Heart left ventricle (tissue), 16 donors: ENCODE measurements at regions not wholly inside any gene's neighbourhood (a gene's known extent, or its start where the extent isn't known, plus 50 kb on each side); places are given as distances from the start of the nearest gene placed in this dataset.
A peak's percentile ranks its signal among the peaks of the same experiment; 100 is the strongest.

Experiments
- ATAC-seq, 4 donors: fragments of 200-7000 bp; cut with Tn5 transposase; one replicate each; pipeline ENCODE4 v1.9.1; 2020 to 2022; ENCODE audit warnings: moderate library complexity in 4 of 4, mild to moderate bottlenecking in 3 of 4, moderate number of reproducible peaks in 1 of 4
- DNase-seq, 5 donors: peaks; one replicate each; pipeline ENCODE4 v3.0.0-alpha.2; 2020
- H3K27ac ChIP-seq, 12 donors: fragments of 200-600 bp; sonication (generic) in 4 of 12; one replicate each; pipeline versions ENCODE4 v1.5.0 to v1.8.0; 2016 to 2022; ENCODE audit warnings: mild to moderate bottlenecking in 2 of 12
- H3K27me3 ChIP-seq, 9 donors: fragments of 200-600 bp; sonication (generic) in 2 of 9; one replicate each; pipeline versions ENCODE4 v1.5.1 to v1.8.0; 2016 to 2022; ENCODE audit warnings: mild to moderate bottlenecking in 3 of 9
- H3K36me3 ChIP-seq, 9 donors: fragments of 200-600 bp; sonication (generic) in 2 of 9; one replicate each; pipeline versions ENCODE4 v1.5.0 to v1.8.0; 2018 to 2022; ENCODE audit warnings: mild to moderate bottlenecking in 2 of 9
- H3K4me1 ChIP-seq, 12 donors: fragments of 200-600 bp; sonication (generic) in 4 of 12; one replicate each; pipeline versions ENCODE4 v1.5.0 to v1.8.0; 2016 to 2022; ENCODE audit warnings: mild to moderate bottlenecking in 3 of 12
- H3K4me3 ChIP-seq, 12 donors: fragments of 200-600 bp; sonication (generic) in 4 of 12; one replicate each; pipeline versions ENCODE4 v1.5.0 to v1.8.0; 2017 to 2022; ENCODE audit warnings: mild to moderate bottlenecking in 9 of 12, moderate library complexity in 4 of 12
- H3K9me3 ChIP-seq, 12 donors: fragments of 200-600 bp; sonication (generic) in 4 of 12; one replicate each; pipeline versions ENCODE4 v1.5.0 to v1.8.0; 2016 to 2022; ENCODE audit warnings: mild to moderate bottlenecking in 1 of 12
- POLR2A ChIP-seq, 2 donors: fragments of 450-650 bp; IDR thresholded peaks; one replicate each; pipeline ENCODE4 v1.6.1; 2017; ENCODE audit warnings: antibody characterized with exemption in 2 of 2, mild to moderate bottlenecking in 2 of 2, moderate library complexity in 2 of 2
- WGBS, 4 donors: extraction: QIAGEN DNeasy Blood & Tissue Kit in 2 of 4; methylation state at CpG; one replicate each; pipeline versions ENCODE4 v1.1.5 to v1.1.7; 2013 to 2018; 5-methylcytosine and 5-hydroxymethylcytosine counted together
- intact Hi-C, 10 donors: fragments of 100-400 bp; cut with DNase I; formaldehyde crosslinking; loops; one replicate each; pipeline versions ENCODE4 v1.11.1 to v1.14.2; 2022
- TF ChIP-seq, protein P1 (sequence below), 12 donors: fragments of 200-600 bp; sonication (generic) in 4 of 12; IDR thresholded peaks; one replicate each; pipeline versions ENCODE4 v1.5.0 to v1.8.0; 2018 to 2022; ENCODE audit warnings: antibody characterized with exemption in 12 of 12, mild to moderate bottlenecking in 5 of 12
- donor health status: ischemic (EF 13 %, LVEDD 7.1; RV severe dilation, severe dysfunction).
- donor health status: healthy with polysubstance abuse.
- donor health status: DM: no; HTN: yes; CAD: no.
- donor health status: DM: no; HTN: no; CAD: no.
- donor health status: ischemic (EF 25% LVEDD 6.9; RV normal size, moderate dysfunction).
- donor health status: ischemic (EF 25% LVEDD 5.7; RV mildly dilated, moderate dysfunction).
- donor health status: healthy.
- donor health status: DM: yes; HTN: yes; CAD: no.
- donor health status: ischemic (EF 35%, LVEDD 5.7; RV mildly dilated, moderate dysfunction).
- donor health status: nonischemic (EF 11% LVEDD 7.7; RV severe dilation, severe dysfunction).
- donor health status: DM: yes; HTN: yes; CAD: no.
- donor health status: PGD.
- donor health status: ischemic (EF 29% LVEDD 5.4; RV normal size, mild dysfunction).
- donor health status: nonischemic (EF 23%, LVEDD 6.1; RV moderate dilation, normal function).

DNA sequence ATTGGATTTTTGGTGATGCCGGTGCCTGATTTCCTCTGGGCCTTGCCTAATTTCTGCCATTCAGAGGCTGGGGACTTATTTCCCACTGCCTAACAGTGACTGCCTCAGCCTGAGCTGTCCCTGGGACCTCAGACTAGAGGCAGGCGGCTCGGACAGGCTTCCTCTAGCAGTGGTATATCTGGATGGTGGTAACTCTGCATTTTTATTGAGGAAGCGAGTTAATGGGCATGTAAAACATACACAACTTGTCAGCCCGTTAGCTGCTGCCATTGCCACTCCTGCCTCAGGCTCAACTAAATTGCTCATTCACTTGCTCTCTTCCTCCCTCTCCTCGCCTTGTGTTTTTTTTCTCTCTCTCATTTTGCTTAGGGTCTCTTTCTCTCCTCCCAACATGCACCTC lies 561.6 kb downstream of the BUD13 start:
- TF ChIP-seq POLR2A (IDR thresholded peaks at IDR 0.05) = no peak
- TF ChIP-seq, protein P1, sequence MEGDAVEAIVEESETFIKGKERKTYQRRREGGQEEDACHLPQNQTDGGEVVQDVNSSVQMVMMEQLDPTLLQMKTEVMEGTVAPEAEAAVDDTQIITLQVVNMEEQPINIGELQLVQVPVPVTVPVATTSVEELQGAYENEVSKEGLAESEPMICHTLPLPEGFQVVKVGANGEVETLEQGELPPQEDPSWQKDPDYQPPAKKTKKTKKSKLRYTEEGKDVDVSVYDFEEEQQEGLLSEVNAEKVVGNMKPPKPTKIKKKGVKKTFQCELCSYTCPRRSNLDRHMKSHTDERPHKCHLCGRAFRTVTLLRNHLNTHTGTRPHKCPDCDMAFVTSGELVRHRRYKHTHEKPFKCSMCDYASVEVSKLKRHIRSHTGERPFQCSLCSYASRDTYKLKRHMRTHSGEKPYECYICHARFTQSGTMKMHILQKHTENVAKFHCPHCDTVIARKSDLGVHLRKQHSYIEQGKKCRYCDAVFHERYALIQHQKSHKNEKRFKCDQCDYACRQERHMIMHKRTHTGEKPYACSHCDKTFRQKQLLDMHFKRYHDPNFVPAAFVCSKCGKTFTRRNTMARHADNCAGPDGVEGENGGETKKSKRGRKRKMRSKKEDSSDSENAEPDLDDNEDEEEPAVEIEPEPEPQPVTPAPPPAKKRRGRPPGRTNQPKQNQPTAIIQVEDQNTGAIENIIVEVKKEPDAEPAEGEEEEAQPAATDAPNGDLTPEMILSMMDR (IDR thresholded peaks at IDR 0.05) = no peak
- Histone ChIP-seq H3K9me3 (no peaks in the 10 kb centered on the region), H3K36me3 (no peaks in the 10 kb centered on the region), H3K27me3 (peaks cover 0 to 29% (median 0%) of the 10 kb centered on the region in 9 donors), H3K27ac (no peak overlapping the region), H3K4me3 (no peak overlapping the region), H3K4me1 (no peaks in the 10 kb centered on the region)
- DNase-seq = no peak
- WGBS, 4 donors = 62 to 88% (median 81%) methylated on average over 6 of the region's 6 CpGs
- no peak for ATAC-seq
- intact Hi-C loops = no loop called here

DNA sequence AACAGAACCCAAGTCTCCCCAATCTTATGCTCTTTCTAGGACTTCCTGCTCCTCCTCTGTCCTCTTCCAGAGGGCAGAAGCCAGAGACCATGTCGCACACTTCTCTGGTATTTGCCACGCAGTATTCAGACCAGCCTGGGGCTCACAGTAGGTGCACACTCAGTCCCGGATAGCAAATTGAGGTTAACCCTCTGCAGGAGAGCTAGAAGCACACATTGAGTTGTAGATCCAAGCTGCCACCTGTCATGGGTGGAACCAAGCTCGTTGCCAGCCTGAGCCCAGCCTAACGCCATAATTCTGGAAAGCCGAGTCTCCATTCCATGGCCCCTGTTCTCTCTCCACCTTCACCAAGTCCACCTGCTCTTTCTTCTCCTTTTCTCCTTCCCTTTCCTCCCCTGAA lies 562.1 kb downstream of the BUD13 start:
- 83 to 88% (median 85%) methylated on average over 6 of the region's 6 CpGs for WGBS, 4 donors
- intact Hi-C loops = no loop called here
- peaks cover 0 to 29% (median 0%) of the 10 kb centered on the region in 9 donors for H3K27me3 ChIP-seq
- no peak overlapping the region for H3K4me3 ChIP-seq
- no peak overlapping the region for H3K27ac ChIP-seq
- ATAC-seq (no peak), DNase-seq (no peak)
- no peaks in the 10 kb centered on the region for H3K9me3 ChIP-seq
- H3K36me3 ChIP-seq = no peaks in the 10 kb centered on the region
- no peaks in the 10 kb centered on the region for H3K4me1 ChIP-seq
- TF ChIP-seq POLR2A (IDR thresholded peaks at IDR 0.05) = no peak
- TF ChIP-seq, protein P1 (IDR thresholded peaks at IDR 0.05) = no peak

DNA sequence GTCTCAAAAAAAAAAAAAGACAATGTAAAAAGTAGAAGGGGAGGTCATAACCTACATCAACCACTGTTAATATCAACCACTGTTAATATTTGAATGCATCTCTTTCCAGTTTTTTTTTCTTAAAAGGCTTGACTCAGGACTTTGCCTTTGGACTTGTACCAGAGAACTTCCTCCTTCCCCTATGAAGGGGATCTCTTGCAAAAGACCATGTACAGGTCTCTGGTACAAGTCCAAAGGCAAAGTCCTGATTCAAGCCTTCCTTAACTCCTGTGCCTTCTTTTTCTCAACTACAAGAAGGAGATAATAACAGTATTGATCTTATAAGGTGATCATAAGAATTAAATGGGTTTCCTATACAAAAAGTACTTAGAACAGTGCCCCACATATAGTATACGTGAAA lies 563.5 kb downstream of the BUD13 start:
- H3K4me1 ChIP-seq = no peaks in the 10 kb centered on the region
- WGBS, 4 donors = 80 to 91% (median 89%) methylated on average over 1 of the region's 1 CpG
- ATAC-seq (no peak), DNase-seq (no peak)
- no peak overlapping the region for H3K4me3 ChIP-seq
- no peaks in the 10 kb centered on the region for H3K9me3 ChIP-seq
- H3K36me3 ChIP-seq = no peaks in the 10 kb centered on the region
- intact Hi-C loops = no loop called here
- TF ChIP-seq, protein P1 (IDR thresholded peaks at IDR 0.05) = no peak
- TF ChIP-seq POLR2A (IDR thresholded peaks at IDR 0.05) = no peak
- H3K27ac ChIP-seq = no peak overlapping the region
- H3K27me3 ChIP-seq = peaks cover 0 to 29% (median 0%) of the 10 kb centered on the region in 9 donors

DNA sequence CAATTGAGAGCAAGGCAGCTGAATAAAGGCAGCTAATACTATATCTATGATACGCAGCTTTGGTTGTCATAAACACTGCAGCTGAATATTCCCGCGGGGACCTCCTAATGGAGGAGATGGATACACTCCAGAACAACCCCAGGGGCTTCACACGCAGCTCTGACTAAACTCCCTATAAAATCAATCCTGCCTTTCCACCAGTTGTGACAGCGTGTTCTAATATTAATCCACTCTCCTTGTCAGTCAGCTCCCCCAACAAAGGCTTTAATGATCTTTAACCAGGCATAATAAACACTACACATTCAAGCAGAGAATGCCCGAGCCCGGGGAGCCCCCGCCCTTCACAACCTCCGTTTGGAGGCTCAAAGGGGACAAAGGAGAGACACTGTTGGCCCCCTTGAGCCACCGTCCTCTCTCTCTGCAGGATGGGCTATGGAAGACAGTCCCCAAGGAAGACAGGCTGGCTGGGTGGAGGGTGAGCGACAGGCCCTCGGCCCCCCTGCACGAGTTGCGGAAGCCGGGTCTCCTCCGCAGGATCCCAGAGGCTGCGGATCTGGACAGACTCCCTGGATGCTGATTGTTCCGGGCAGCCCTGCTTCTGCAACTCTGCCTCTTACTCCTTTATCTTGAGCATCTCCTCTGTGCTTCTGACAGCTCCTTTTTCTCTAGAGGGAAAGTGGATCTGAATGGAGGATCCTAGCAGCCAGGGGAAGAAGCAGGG lies 565.2 kb downstream of the BUD13 start:
- intact Hi-C loops = no loop called here
- H3K27me3 ChIP-seq = peaks cover 0 to 29% (median 0%) of the 10 kb centered on the region in 9 donors
- H3K4me3 ChIP-seq = no peak overlapping the region
- TF ChIP-seq, protein P1 (IDR thresholded peaks at IDR 0.05) = no peak
- no peak for TF ChIP-seq POLR2A (IDR thresholded peaks at IDR 0.05)
- 46 to 70% (median 61%) methylated on average over 13 to 18 of the region's 18 CpGs for WGBS, 4 donors
- DNase-seq (no peak), ATAC-seq (peak in 1 of 4 donors; percentile 18)
- H3K4me1 ChIP-seq = no peaks in the 10 kb centered on the region
- no peak overlapping the region for H3K27ac ChIP-seq
- no peaks in the 10 kb centered on the region for H3K36me3 ChIP-seq
- H3K9me3 ChIP-seq = no peaks in the 10 kb centered on the region
